B cell (primary cell): ENCODE measurements at regions not wholly inside any gene's neighbourhood (a gene's known extent, or its start where the extent isn't known, plus 50 kb on each side); places are given as distances from the start of the nearest gene placed in this dataset.

ENCODE experiments used
- CTCF ChIP-seq: fragments of 200-600 bp; IDR thresholded peaks from one replicate; pipeline ENCODE4 v1.8.0; 2022; ENCODE audit warnings: antibody characterized with exemption, mild to moderate bottlenecking
- EZH2 ChIP-seq: IDR thresholded peaks from 2 replicates; pipeline ENCODE4 v1.6.1; 2012; ENCODE audit warnings: borderline replicate concordance, low read depth, mild to moderate bottlenecking, moderate library complexity, low read length; ENCODE audit not compliant: insufficient read depth, poor library complexity, severe bottlenecking

- TF ChIP-seq CTCF (no peak), EZH2 (no peak)
These were observed 338.6 kb downstream of the TMEM38B start for GRCh38 chr9:106032978-106033377.
